Astrocyte of the cerebellum (primary cell): ENCODE measurements at regions not wholly inside any gene's neighbourhood (a gene's known extent, or its start where the extent isn't known, plus 50 kb on each side); places are given as distances from the start of the nearest gene placed in this dataset.

Source experiments
- DNase-seq: peaks from one replicate; pipeline ENCODE4 v3.0.0-alpha.2; 2011; ENCODE audit warnings: low read depth
- H3K4me3 ChIP-seq: 2 replicates; pipeline ENCODE4 v1.5.1; 2011; ENCODE audit warnings: mild to moderate bottlenecking, low read depth, low read length, moderate library complexity
- CTCF ChIP-seq: IDR thresholded peaks from 2 replicates; pipeline ENCODE4 v1.5.1; 2012; ENCODE audit warnings: low read length, low read depth, moderate library complexity, mild to moderate bottlenecking; ENCODE audit errors: missing control alignments
- in situ Hi-C: cut with HindIII; loops from 2 replicates; pipeline ENCODE4 v1.10.0; 2017; ENCODE audit warnings: low sequenced_read_pairs

- in situ Hi-C loops = loop anchor here (5.0 kb wide), 1 partner anchor 56 kb away; no protein-coding TSS in a partner anchor
- no peak overlapping the region for H3K4me3 ChIP-seq
- DNase-seq = no peak
- TF ChIP-seq CTCF = no peak
Observed at GRCh38 chr1:58836408-58836807, 52.6 kb upstream of the JUN start.

- TF ChIP-seq CTCF = no peak
- in situ Hi-C loops = loop anchor here (5.0 kb wide), 1 partner anchor 54 kb away; no protein-coding TSS in a partner anchor
- no peak for DNase-seq
- no peak overlapping the region for H3K4me3 ChIP-seq
Observed at GRCh38 chr1:58837886-58838285, 54.0 kb upstream of the JUN start.

- no peak for DNase-seq
- no peak for TF ChIP-seq CTCF
- no peak overlapping the region for H3K4me3 ChIP-seq
- in situ Hi-C loops = loop anchor here (5.0 kb wide), 1 partner anchor 53 kb away; no protein-coding TSS in a partner anchor
Observed at GRCh38 chr1:58839147-58839795, 55.4 kb upstream of the JUN start.

- H3K4me3 ChIP-seq = no peak overlapping the region
- no peak for DNase-seq
- TF ChIP-seq CTCF = no peak
- in situ Hi-C loops = loop anchor here (5.0 kb wide), 1 partner anchor 52 kb away; no protein-coding TSS in a partner anchor
Observed at GRCh38 chr1:58839846-58840835, 56.3 kb upstream of the JUN start.

- H3K4me3 ChIP-seq = no peak overlapping the region
- TF ChIP-seq CTCF = peak; percentile 28
- in situ Hi-C loops = no loop called here
- DNase-seq = no peak
Observed at GRCh38 chr1:58841455-58841854, 57.6 kb upstream of the JUN start.

GRCh38 chr1:58842941-58843340 is 59.1 kb upstream of the JUN start:
- H3K4me3 ChIP-seq = no peak overlapping the region
- in situ Hi-C loops = no loop called here
- no peak for DNase-seq
- TF ChIP-seq CTCF = no peak
